OCI-LY7 (cell line): ENCODE measurements at regions not wholly inside any gene's neighbourhood (a gene's known extent, or its start where the extent isn't known, plus 50 kb on each side); places are given as distances from the start of the nearest gene placed in this dataset.

Experiments
- BruUV-seq: library from RNA; stranded (reverse); fragments of 400-500 nt; replicated peaks from 2 replicates; lab custom pipeline; 2021; lab: Mats Ljungman, UMichigan
- CTCF ChIA-PET: fragments of 300-600 bp; sonication (Branson Sonifier 250); formaldehyde crosslinking; loops from one replicate; lab custom pipeline; 2022; ENCODE audit warnings: antibody characterized with exemption; ENCODE audit not compliant: unreplicated experiment; lab: Charles Lee
- POLR2A ChIA-PET: fragments of 300-600 bp; sonication (Branson Sonifier 250); formaldehyde crosslinking; loops from one replicate; lab custom pipeline; 2022; ENCODE audit warnings: antibody characterized with exemption; lab: Charles Lee
- DNase-seq: peaks from one replicate; pipeline ENCODE4 v3.0.0-alpha.2; 2015; ENCODE audit warnings: low spot score
- H2AFZ ChIP-seq: fragments of 200-600 bp; sonication (generic), shearing (Covaris generic); 2 replicates; pipeline ENCODE4 v1.6.1; 2014; ENCODE audit warnings: mild to moderate bottlenecking, antibody characterized with exemption, low read length, moderate library complexity
- H3K27ac ChIP-seq: fragments of 200-600 bp; sonication (generic); 2 replicates; pipeline ENCODE4 v1.5.1; 2014; ENCODE audit warnings: mixed run types, low read depth, mild to moderate bottlenecking, moderate library complexity, low read length, inconsistent platforms; ENCODE audit not compliant: poor library complexity, severe bottlenecking
- H3K36me3 ChIP-seq: fragments of 200-600 bp; sonication (generic); 2 replicates; pipeline ENCODE4 v1.6.1; 2014; ENCODE audit warnings: mild to moderate bottlenecking, antibody characterized with exemption, low read length, moderate library complexity, mixed read lengths; ENCODE audit not compliant: insufficient read depth
- H3K4me1 ChIP-seq: fragments of 200-600 bp; sonication (generic); 2 replicates; pipeline ENCODE4 v1.5.1; 2014; ENCODE audit warnings: mild to moderate bottlenecking, low read length; ENCODE audit not compliant: insufficient read depth, poor library complexity, severe bottlenecking
- H3K4me2 ChIP-seq: fragments of 200-600 bp; sonication (generic); 2 replicates; pipeline ENCODE4 v1.6.1; 2014; ENCODE audit warnings: mild to moderate bottlenecking, low read length
- H3K4me3 ChIP-seq: fragments of 200-600 bp; sonication (generic); 2 replicates; pipeline ENCODE4 v1.5.1; 2014; ENCODE audit warnings: mild to moderate bottlenecking, low read depth, low read length; ENCODE audit not compliant: poor library complexity, severe bottlenecking
- H3K79me2 ChIP-seq: fragments of 200-600 bp; sonication (generic); 2 replicates; pipeline ENCODE4 v1.6.1; 2016; ENCODE audit warnings: low read depth, mild to moderate bottlenecking, low read length, moderate library complexity, mixed read lengths; ENCODE audit not compliant: insufficient read depth
- H3K9me2 ChIP-seq: fragments of 200-600 bp; sonication (generic); 2 replicates; pipeline ENCODE4 v1.6.1; 2016; ENCODE audit warnings: mild to moderate bottlenecking, low read length, mixed read lengths; ENCODE audit not compliant: insufficient read depth
- H3K9me3 ChIP-seq: fragments of 200-600 bp; sonication (generic); 2 replicates; pipeline ENCODE4 v1.6.1; 2014; ENCODE audit warnings: mild to moderate bottlenecking, mixed run types, low read length, mixed read lengths
- H4K20me1 ChIP-seq: fragments of 200-600 bp; sonication (generic); 2 replicates; pipeline ENCODE4 v1.6.1; 2014; ENCODE audit warnings: mild to moderate bottlenecking, antibody characterized with exemption, low read length, moderate library complexity, mixed read lengths; ENCODE audit not compliant: insufficient read depth
- EZH2phosphoT487 ChIP-seq: fragments of 200-600 bp; sonication (generic); IDR thresholded peaks from 2 replicates; pipeline ENCODE4 v1.6.1; 2018; ENCODE audit warnings: low read depth, borderline replicate concordance, mild to moderate bottlenecking, mixed run types, antibody characterized with exemption, low read length, moderate library complexity, mixed read lengths
- intact Hi-C: fragments of 100-400 bp; cut with micrococcal nuclease; formaldehyde crosslinking; loops from one replicate; pipeline ENCODE4 v1.10.0; 2022; ENCODE audit not compliant: unreplicated experiment
- TF ChIP-seq, protein P1 (sequence below): fragments of 200-600 bp; sonication (generic); conservative IDR thresholded peaks from 2 replicates; pipeline ENCODE4 v1.5.1; 2014; ENCODE audit warnings: mild to moderate bottlenecking, antibody characterized with exemption, low read length, moderate library complexity, mixed read lengths

DNA sequence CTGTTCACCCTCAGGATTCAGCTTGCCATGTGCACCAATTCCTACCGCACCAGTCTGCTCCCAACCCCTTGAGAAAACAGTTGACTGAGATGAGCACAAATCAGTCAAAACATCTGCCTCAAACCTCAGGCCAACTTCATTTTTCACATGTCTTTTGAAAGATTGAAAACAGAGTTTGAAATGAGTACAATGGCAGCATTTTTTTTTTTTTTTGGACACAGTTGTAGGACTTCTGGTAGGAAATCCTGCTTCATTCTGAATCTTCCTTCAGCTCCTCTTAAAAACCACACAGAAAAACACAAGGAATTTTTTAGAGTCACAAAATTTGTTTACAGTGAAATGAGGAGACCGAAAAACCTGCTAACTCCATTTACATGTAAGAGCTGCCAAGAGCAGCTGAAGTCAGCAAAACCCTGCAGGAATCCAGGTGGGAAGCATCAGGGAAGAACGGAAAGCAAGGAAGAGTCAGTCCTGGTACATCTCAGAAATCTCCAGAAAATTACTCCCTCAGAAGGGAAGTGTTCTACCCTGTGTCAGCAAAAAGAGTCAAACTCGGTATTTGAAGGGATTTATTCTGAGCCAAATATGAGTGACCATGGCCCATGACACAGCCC is 100.3 kb upstream of the TMTC1 start:
- no peak for TF ChIP-seq EZH2phosphoT487
- TF ChIP-seq, protein P1, sequence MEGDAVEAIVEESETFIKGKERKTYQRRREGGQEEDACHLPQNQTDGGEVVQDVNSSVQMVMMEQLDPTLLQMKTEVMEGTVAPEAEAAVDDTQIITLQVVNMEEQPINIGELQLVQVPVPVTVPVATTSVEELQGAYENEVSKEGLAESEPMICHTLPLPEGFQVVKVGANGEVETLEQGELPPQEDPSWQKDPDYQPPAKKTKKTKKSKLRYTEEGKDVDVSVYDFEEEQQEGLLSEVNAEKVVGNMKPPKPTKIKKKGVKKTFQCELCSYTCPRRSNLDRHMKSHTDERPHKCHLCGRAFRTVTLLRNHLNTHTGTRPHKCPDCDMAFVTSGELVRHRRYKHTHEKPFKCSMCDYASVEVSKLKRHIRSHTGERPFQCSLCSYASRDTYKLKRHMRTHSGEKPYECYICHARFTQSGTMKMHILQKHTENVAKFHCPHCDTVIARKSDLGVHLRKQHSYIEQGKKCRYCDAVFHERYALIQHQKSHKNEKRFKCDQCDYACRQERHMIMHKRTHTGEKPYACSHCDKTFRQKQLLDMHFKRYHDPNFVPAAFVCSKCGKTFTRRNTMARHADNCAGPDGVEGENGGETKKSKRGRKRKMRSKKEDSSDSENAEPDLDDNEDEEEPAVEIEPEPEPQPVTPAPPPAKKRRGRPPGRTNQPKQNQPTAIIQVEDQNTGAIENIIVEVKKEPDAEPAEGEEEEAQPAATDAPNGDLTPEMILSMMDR = no peak
- H2AFZ ChIP-seq = no peak overlapping the region
- no peak overlapping the region for H3K4me3 ChIP-seq
- no peaks in the 10 kb centered on the region for H3K4me1 ChIP-seq
- ChIA-PET CTCF (no interaction called here), POLR2A (interaction anchor here (0.7 kb wide), 1 partner anchor 493 kb away, joined by 4 read pairs; no protein-coding TSS in a partner anchor)
- no peaks in the 10 kb centered on the region for H3K9me3 ChIP-seq
- DNase-seq = no peak
- no peaks in the 10 kb centered on the region for H3K79me2 ChIP-seq
- no peaks in the 10 kb centered on the region for H4K20me1 ChIP-seq
- no peaks in the 10 kb centered on the region for H3K9me2 ChIP-seq
- H3K27ac ChIP-seq = no peak overlapping the region
- H3K36me3 ChIP-seq = no peaks in the 10 kb centered on the region
- H3K4me2 ChIP-seq = no peak overlapping the region
- intact Hi-C loops = no loop called here
- BruUV-seq = no TSS peak

DNA sequence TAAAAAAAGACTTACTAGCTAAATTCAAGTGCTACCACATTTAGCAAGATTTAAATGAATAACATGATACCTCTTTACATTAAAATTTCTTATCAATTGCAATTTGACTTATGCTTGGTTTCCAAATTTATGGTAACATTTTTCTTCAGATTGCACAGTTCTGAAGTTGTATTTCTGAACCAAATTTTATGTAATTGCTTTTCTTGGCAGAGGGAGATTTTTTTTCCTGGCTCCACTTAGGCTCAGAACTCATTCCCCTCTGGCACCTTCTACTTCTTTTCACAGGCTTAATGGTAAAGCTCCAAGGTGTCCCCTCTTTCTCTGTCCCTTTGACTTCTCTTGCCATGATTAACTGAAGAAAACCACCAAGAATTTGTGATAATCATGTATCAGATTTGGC is 99.8 kb upstream of the TMTC1 start:
- no TSS peak for BruUV-seq
- intact Hi-C loops = no loop called here
- H3K9me3 ChIP-seq = no peaks in the 10 kb centered on the region
- no peak for DNase-seq
- H3K36me3 ChIP-seq = no peaks in the 10 kb centered on the region
- H4K20me1 ChIP-seq = no peaks in the 10 kb centered on the region
- H3K4me2 ChIP-seq = no peak overlapping the region
- no peak for TF ChIP-seq EZH2phosphoT487
- TF ChIP-seq, protein P1 = no peak
- POLR2A ChIA-PET = no interaction called here
- no peaks in the 10 kb centered on the region for H3K4me1 ChIP-seq
- CTCF ChIA-PET = no interaction called here
- H2AFZ ChIP-seq = no peak overlapping the region
- no peak overlapping the region for H3K27ac ChIP-seq
- H3K4me3 ChIP-seq = no peak overlapping the region
- no peaks in the 10 kb centered on the region for H3K9me2 ChIP-seq
- no peaks in the 10 kb centered on the region for H3K79me2 ChIP-seq

DNA sequence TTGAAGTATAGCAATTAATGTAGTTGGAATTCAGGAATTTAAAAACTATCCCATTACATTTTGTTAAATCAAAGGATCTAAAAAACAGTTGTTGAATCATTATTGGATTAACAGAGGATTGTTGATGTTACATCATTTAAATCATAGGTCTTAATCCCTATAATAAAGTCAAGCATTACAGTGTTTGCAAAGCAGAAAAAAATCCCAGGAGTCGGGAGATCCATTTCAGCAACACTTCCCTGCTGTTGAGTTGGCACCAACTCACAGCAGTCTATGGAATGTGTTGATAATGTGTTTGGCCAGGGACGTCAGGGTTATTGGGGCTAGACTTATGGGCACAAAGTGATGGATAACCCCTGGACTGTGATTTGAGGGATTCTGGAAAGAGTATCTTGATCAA is 99.1 kb upstream of the TMTC1 start:
- no peak overlapping the region for H3K4me2 ChIP-seq
- H2AFZ ChIP-seq = no peak overlapping the region
- H3K4me3 ChIP-seq = no peak overlapping the region
- no peaks in the 10 kb centered on the region for H3K9me2 ChIP-seq
- ChIA-PET CTCF (no interaction called here), POLR2A (no interaction called here)
- H3K27ac ChIP-seq = no peak overlapping the region
- no peak for TF ChIP-seq EZH2phosphoT487
- TF ChIP-seq, protein P1 = no peak
- H3K79me2 ChIP-seq = no peaks in the 10 kb centered on the region
- no peaks in the 10 kb centered on the region for H3K4me1 ChIP-seq
- no peaks in the 10 kb centered on the region for H3K36me3 ChIP-seq
- intact Hi-C loops = no loop called here
- no peaks in the 10 kb centered on the region for H3K9me3 ChIP-seq
- no TSS peak for BruUV-seq
- no peaks in the 10 kb centered on the region for H4K20me1 ChIP-seq
- no peak for DNase-seq
